HG02840 (cell line): ENCODE measurements at regions not wholly inside any gene's neighbourhood (a gene's known extent, or its start where the extent isn't known, plus 50 kb on each side); places are given as distances from the start of the nearest gene placed in this dataset.

ENCODE experiments used
- ATAC-seq: cut with Tn5 transposase; IDR thresholded peaks from one replicate; pipeline ENCODE4 v1.9.1; 2021; ENCODE audit warnings: mild to moderate bottlenecking, moderate library complexity, moderate number of reproducible peaks; ENCODE audit not compliant: unreplicated experiment, low FRiP score

DNA sequence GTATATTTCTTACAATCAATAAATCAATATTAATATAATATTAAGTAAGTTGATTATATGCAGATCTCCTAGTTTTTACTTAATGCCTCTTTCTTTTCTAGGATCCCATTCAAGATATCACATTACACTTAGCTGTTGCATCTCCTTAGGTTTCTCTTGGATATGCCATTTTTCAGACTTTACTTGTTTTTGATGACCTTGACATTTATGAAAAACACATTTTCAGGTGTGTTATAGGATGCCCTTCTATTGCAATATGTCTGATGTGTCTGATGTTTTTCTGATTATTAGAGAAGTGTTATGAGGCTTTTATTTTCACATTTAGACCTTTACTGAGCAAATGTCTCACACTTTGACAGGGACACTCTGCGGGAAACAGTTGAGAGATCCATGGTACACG lies 933.6 kb upstream of the CNTNAP5 start:
- ATAC-seq = no peak

GRCh38 chr2:123093199-123093598 lies 931.9 kb upstream of the CNTNAP5 start:
- no peak for ATAC-seq

DNA sequence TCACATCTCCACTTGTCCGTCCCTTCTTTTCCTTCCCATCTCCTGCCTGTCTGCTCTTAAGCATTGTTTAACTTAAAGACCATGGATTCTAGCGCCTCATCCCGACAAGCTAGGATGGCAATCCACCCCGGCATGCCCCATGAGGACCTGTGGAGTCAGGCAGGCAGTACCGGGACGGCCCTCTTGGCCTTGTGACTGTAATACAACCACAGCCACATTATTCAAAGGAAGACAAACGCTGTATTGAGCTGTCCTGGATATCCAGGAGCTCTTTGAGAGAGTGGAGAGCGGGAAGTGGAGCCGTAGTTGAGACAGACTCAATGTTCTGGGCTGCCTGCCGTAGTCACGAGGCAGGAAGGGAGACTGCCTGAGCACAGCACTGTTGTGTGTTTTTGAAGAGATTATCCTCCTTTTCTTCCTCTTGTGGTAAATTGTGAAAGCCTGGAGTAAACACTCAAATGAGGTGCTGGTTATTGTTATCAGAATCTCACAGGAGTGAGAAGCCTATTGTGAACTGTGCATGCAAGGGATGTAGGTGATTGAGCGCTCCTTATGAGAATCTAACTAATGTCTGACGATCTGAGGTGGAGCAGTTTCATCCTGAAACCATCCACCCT lies 929.8 kb upstream of the CNTNAP5 start:
- no peak for ATAC-seq

DNA sequence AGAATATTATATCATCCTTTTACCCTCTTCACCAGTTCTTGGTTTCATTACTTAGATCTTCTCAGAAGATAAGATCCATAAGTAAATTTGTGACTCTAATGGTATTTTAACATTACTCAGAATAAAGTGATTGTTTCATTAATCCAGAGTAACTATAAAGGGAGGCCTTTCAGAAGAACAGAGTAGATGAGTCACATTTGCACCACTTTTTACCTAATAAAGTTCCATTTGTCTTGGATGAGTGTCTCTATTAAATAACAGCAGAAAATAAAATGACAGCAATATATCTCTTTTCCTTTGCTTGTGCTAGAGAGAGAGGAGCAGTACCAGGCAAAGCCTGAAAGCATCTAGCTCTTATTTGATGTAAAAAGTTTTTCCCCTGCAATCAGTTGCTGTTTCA lies 926.5 kb upstream of the CNTNAP5 start:
- ATAC-seq = no peak

- ATAC-seq = no peak
Observed at GRCh38 chr2:123101434-123101833, 923.7 kb upstream of the CNTNAP5 start.

GRCh38 chr2:123103902-123104301 lies 921.2 kb upstream of the CNTNAP5 start:
- ATAC-seq = no peak

DNA sequence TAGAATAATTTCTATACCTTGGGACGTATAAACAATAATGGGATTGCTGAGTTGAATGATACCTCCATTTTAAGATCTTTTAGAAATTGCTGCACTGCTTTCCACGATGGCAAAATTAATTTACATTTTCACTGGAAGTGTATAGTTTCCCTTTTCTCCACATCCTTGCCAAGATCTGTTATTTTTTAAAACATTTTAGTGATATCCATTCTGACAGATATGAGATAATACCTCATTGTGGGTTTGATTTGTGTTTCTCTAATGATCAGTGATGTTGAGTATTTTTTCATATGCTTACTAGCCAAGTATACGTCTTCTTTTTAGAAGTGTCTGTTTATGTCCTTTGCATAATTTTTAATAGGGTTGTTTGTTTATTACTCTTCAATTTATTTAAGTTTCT lies 908.5 kb upstream of the CNTNAP5 start:
- ATAC-seq = no peak

DNA sequence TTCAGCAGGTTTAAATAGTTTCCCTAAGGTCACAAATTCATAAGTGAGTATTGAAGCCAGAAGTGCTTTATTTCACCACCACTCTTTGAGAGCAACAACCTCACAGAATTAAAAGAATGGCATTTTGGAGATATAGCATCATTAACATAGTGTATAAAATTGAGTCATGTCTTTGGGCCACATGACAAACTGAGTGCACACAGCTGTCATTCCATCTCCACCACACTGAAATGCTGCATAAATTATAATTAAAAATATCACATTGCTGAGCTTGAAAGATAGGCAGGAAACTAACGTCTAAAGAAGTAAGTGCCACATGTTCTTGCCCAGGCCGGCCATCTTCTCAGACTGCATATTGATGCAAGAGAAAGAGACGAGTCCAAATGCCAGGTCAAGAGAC lies 897.9 kb upstream of the CNTNAP5 start:
- ATAC-seq = no peak

DNA sequence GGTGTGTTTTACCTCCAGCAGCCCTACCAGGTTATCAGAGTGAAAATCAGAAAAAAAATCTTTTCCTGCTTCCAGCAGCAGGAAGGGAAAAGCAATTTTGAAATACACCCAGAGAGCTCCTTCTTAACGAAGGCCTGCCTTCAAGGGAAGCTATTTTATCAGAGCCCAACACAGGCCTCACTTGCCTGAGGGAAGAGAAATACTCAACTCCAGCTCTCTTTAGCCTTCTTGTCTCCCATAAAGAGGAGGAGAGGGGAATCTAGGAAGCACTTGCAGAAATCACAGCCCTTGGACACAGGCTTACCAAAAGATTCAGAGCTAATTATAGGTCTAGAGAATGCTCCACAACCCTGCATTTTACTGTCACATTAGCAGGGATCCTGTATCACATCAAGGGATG lies 896.1 kb upstream of the CNTNAP5 start:
- ATAC-seq = no peak

GRCh38 chr2:123136419-123136818 lies 888.7 kb upstream of the CNTNAP5 start:
- ATAC-seq = no peak

GRCh38 chr2:123144082-123144481 lies 881.0 kb upstream of the CNTNAP5 start:
- ATAC-seq = no peak

GRCh38 chr2:123153041-123153440 lies 872.0 kb upstream of the CNTNAP5 start:
- no peak for ATAC-seq

GRCh38 chr2:123154195-123154594 lies 870.9 kb upstream of the CNTNAP5 start:
- no peak for ATAC-seq

DNA sequence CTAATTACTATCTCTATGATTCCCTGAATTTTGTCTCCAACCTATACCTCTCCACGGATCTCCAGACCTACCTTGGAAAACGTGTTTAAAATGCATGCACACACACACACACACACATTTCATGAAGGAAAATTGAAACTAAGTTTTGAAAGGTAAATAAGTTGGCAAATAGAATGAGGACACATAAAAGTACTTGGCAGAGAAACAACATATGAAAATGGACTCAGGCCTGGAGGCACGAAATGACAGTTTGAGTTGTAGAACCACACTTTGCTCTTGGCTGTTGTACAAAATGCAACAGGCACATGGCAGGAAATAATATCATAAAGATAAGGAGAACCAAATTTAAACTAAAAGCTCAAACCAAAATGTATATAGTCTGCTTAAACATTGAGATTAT lies 868.1 kb upstream of the CNTNAP5 start:
- no peak for ATAC-seq

DNA sequence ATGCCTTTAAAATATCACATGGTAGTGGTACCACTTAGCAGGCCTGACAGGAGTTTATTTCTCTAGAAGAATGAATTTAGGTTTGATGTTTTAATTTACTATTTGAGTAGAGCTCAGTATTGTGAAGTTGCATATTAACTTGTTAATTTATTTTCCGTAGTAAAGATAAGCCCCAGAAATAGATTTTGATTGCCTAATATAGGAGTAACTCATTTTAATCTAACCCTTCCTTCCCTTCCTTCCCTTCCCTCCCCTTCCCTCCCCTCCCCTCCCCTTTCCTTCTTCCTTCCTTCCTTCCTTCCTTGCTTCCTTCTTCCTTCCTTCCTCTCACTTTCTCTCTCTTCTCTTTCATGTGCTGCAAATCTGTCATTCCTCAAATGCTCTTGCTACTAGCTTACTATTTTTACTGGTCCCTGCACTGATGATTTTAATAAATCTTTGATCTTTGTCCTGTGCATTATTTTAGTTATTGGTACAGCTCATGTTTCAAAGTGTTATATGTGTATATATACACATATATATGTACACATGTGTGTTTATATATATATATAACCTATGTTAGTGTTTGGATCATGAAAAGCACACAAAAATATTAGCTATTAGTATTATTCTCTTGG lies 862.6 kb upstream of the CNTNAP5 start:
- ATAC-seq = no peak

DNA sequence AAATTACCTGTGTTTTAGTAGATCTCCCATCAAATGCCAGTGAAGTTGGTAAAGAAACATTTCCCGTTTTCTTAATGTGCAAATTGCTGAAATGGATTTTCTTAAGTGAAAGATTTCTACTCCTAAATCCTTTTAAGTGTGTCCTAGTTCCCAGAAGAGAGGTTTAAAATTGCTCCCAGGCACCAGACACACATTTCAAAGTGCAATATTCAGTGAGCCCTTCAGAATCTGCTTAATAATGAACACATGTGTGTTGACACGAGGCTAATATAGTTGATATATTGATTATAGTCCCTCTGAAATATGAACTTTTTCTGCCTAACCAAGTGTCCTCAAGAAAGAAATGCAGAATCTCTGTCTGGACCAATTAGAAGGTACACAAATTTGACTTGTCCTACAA lies 861.7 kb upstream of the CNTNAP5 start:
- ATAC-seq = no peak

DNA sequence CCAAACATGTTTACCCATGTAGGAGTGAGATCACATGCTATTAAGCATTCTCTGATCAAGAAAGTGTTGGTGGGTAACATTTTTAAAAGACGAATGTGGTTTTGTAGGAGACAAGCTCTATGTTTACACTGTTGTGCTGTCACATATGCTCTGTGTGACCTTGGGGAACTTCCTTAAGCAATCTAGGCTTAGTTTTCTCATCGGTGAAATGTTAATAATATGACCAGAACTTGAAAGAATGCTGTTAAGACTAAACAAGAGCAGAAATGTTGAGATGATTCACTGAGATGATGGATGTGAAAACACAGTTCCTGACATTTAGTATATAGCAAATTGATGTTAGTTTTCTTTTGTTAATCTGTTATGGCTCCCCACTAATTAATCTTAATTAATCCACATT lies 860.9 kb upstream of the CNTNAP5 start:
- ATAC-seq = no peak

- no peak for ATAC-seq
Observed at GRCh38 chr2:123165616-123166015, 859.5 kb upstream of the CNTNAP5 start.

DNA sequence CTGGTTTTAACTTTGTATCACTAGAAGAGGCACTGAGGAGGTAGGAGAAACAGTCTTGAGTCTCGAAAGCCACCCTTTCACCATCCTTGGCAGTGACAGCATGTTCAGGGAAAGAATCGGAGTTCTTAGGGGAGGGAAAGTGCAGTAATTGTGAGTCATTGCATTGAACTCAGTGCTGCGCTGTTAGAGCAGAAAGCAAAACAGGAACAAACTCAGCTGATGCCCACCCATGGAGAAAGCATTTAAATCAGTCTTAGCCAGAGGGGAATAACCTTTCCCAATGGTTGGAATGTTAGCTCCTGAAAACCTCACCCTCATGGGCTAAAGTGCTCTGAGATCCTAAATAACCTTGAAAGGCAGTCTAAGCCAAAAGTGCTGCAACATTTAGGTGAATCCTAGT lies 845.6 kb upstream of the CNTNAP5 start:
- ATAC-seq = no peak

GRCh38 chr2:123195957-123196356 lies 829.1 kb upstream of the CNTNAP5 start:
- ATAC-seq = no peak

DNA sequence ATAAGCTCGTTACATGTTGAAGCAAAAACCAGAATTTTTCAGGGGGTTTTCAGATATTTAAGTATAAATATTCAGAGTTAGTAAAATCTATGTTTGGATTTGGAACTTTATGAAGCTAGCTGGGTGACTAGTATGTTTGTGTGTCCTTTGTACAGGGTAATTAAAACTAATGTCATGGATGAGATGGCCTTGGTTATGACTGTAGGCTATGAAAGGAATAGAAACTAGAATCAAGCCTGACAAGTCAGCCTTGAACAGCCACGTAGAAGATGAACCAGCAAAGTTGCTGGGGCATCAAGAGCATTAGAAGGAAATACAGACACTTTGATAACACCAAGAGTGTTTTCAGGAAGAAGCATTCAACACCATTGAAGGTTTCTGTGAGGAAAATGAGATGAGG lies 825.1 kb upstream of the CNTNAP5 start:
- no peak for ATAC-seq

DNA sequence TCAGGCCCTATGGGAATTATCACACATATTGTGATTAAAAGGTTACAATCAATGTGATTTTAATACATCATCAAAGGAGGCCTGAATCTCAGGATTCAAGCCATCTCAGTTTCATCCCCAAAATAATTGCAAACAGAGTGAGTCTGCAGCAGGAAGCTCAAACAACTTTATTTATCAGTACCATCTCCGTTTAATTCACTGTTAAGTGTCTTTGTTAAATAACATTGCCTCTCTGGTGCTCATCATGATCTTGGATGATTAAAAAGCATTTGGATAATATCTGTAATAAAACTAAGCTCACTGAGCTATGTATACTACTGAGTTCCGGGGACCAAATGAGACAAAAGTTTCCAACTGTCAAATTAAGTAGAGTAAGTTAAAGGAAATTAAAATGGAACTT lies 817.8 kb upstream of the CNTNAP5 start:
- no peak for ATAC-seq

DNA sequence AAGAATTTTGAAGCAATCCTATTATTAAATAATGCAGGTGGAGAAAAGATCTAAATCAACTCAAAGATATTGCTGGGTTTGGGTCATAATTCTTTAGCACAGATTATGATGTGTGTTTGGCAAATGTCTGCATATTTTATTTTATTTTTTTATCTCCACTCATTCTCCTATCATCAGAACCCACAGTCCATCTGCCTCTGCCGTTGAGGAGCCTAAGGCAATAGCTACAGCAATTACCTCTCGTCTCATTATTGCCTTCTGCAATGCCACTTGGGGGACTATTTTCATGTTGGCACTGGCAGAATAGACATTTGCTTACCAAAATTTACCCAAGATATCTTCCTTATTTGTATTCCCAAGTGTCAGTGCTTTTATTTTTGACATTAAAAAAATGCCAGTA lies 815.9 kb upstream of the CNTNAP5 start:
- no peak for ATAC-seq
